GM20000 (cell line): ENCODE measurements at regions not wholly inside any gene's neighbourhood (a gene's known extent, or its start where the extent isn't known, plus 50 kb on each side); places are given as distances from the start of the nearest gene placed in this dataset.
"Not testable (repeated sequence)": the region's sequence is repeated elsewhere in the genome, so short reads cannot be mapped to it uniquely, and the experiment has no call there.

ENCODE experiments used
- DNase-seq: peaks from one replicate; pipeline ENCODE4 v3.0.0; 2012; ENCODE audit warnings: low spot score
- CTCF ChIP-seq: IDR thresholded peaks from 2 replicates; pipeline ENCODE4 v1.5.1; 2012; ENCODE audit warnings: mild to moderate bottlenecking, control low read depth; ENCODE audit errors: extremely low read depth, missing control alignments

- TF ChIP-seq CTCF, result no peak
- no peak for DNase-seq
These were observed 82.7 kb downstream of the ASCL4 start for GRCh38 chr12:107857191-107857590.

- DNase-seq, result no peak
- no peak for TF ChIP-seq CTCF
These were observed 84.9 kb downstream of the ASCL4 start for GRCh38 chr12:107859367-107859766.

GRCh38 chr12:107864235-107864634 lies 89.7 kb downstream of the ASCL4 start:
- no peak for TF ChIP-seq CTCF
- DNase-seq, result no peak

GRCh38 chr12:107864727-107865126 lies 90.2 kb downstream of the ASCL4 start:
- DNase-seq, result not testable (repeated sequence)

- no peak for TF ChIP-seq CTCF
- DNase-seq, result no peak
These were observed 98.7 kb downstream of the ASCL4 start for GRCh38 chr12:107873223-107873622.

- TF ChIP-seq CTCF, result no peak
These were observed 101.3 kb downstream of the ASCL4 start for GRCh38 chr12:107875786-107876185.

GRCh38 chr12:107884769-107885694 lies 110.5 kb downstream of the ASCL4 start:
- DNase-seq, result peak; percentile 71
- TF ChIP-seq CTCF, result peak; percentile 71

More at GRCh38 chr12:107875786-107876185, 101.3 kb downstream of the ASCL4 start:
- no peak for DNase-seq

GRCh38 chr12:107888789-107889188 lies 114.3 kb downstream of the ASCL4 start:
- DNase-seq, result no peak
- no peak for TF ChIP-seq CTCF
